ENCODE measurements at regions not wholly inside any gene's neighbourhood (a gene's known extent, or its start where the extent isn't known, plus 50 kb on each side); places are given as distances from the start of the nearest gene placed in this dataset.

- H3K4me2 ChIP-seq (ENCODE audit: extremely low read depth, insufficient read depth, low read length) = no peak overlapping the region
- H3K9ac ChIP-seq (ENCODE audit: insufficient read depth, low read length) = no peak overlapping the region
- no peaks in the 10 kb centered on the region for H3K27me3 ChIP-seq (ENCODE audit: control insufficient read depth, insufficient read depth, low read length)
- no peaks in the 10 kb centered on the region for H3K4me1 ChIP-seq (ENCODE audit: control insufficient read depth, extremely low read depth, insufficient read depth, low read length)
- H3K4me3 ChIP-seq (replicated peaks in 1 of 4; ENCODE audit: control extremely low read depth in 1 of 4, insufficient read depth in 1 of 4, low read depth in 3 of 4, low read length in 4 of 4) = no peak overlapping the region
- H3K27ac ChIP-seq (ENCODE audit: insufficient read depth, low read length) = no peak overlapping the region
- TF ChIP-seq, protein P1, sequence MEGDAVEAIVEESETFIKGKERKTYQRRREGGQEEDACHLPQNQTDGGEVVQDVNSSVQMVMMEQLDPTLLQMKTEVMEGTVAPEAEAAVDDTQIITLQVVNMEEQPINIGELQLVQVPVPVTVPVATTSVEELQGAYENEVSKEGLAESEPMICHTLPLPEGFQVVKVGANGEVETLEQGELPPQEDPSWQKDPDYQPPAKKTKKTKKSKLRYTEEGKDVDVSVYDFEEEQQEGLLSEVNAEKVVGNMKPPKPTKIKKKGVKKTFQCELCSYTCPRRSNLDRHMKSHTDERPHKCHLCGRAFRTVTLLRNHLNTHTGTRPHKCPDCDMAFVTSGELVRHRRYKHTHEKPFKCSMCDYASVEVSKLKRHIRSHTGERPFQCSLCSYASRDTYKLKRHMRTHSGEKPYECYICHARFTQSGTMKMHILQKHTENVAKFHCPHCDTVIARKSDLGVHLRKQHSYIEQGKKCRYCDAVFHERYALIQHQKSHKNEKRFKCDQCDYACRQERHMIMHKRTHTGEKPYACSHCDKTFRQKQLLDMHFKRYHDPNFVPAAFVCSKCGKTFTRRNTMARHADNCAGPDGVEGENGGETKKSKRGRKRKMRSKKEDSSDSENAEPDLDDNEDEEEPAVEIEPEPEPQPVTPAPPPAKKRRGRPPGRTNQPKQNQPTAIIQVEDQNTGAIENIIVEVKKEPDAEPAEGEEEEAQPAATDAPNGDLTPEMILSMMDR (conservative IDR thresholded peaks at IDR 0.05 in 1 of 2, IDR thresholded peaks at IDR 0.05 in 1 of 2; ENCODE audit: low read depth in 1 of 2, low read length in 2 of 2) = no peak
- no peak for TF ChIP-seq EZH2 (IDR thresholded peaks at IDR 0.05; ENCODE audit: low read length, missing control alignments)
- no peak overlapping the region for H2AFZ ChIP-seq (ENCODE audit: low read length)
- no peak for DNase-seq (ENCODE audit: low read depth in 2 of 2)
- H4K20me1 ChIP-seq (ENCODE audit: control insufficient read depth, extremely low read depth, insufficient read depth, low read length) = no peaks in the 10 kb centered on the region
- H3K79me2 ChIP-seq (ENCODE audit: control insufficient read depth, insufficient read depth, low read length) = no peaks in the 10 kb centered on the region
- no peaks in the 10 kb centered on the region for H3K9me3 ChIP-seq (ENCODE audit: control insufficient read depth, insufficient read depth, low read depth, low read length)
- H3K36me3 ChIP-seq (ENCODE audit: control insufficient read depth, insufficient read depth, low read length) = no peaks in the 10 kb centered on the region
Observed at GRCh38 chr11:24084956-24085355, 411.9 kb upstream of the LUZP2 start.

- H3K4me2 ChIP-seq (ENCODE audit: extremely low read depth, insufficient read depth, low read length) = no peak overlapping the region
- no peaks in the 10 kb centered on the region for H4K20me1 ChIP-seq (ENCODE audit: control insufficient read depth, extremely low read depth, insufficient read depth, low read length)
- H3K9ac ChIP-seq (ENCODE audit: insufficient read depth, low read length) = no peak overlapping the region
- H3K79me2 ChIP-seq (ENCODE audit: control insufficient read depth, insufficient read depth, low read length) = no peaks in the 10 kb centered on the region
- H3K27me3 ChIP-seq (ENCODE audit: control insufficient read depth, insufficient read depth, low read length) = no peaks in the 10 kb centered on the region
- no peaks in the 10 kb centered on the region for H3K9me3 ChIP-seq (ENCODE audit: control insufficient read depth, insufficient read depth, low read depth, low read length)
- no peak overlapping the region for H3K27ac ChIP-seq (ENCODE audit: insufficient read depth, low read length)
- TF ChIP-seq, protein P1 (conservative IDR thresholded peaks at IDR 0.05 in 1 of 2, IDR thresholded peaks at IDR 0.05 in 1 of 2; ENCODE audit: low read depth in 1 of 2, low read length in 2 of 2) = no peak
- TF ChIP-seq EZH2 (IDR thresholded peaks at IDR 0.05; ENCODE audit: low read length, missing control alignments) = no peak
- no peak overlapping the region for H3K4me3 ChIP-seq (replicated peaks in 1 of 4; ENCODE audit: control extremely low read depth in 1 of 4, insufficient read depth in 1 of 4, low read depth in 3 of 4, low read length in 4 of 4)
- no peaks in the 10 kb centered on the region for H3K36me3 ChIP-seq (ENCODE audit: control insufficient read depth, insufficient read depth, low read length)
- no peak for DNase-seq (ENCODE audit: low read depth in 2 of 2)
- no peaks in the 10 kb centered on the region for H3K4me1 ChIP-seq (ENCODE audit: control insufficient read depth, extremely low read depth, insufficient read depth, low read length)
- no peak overlapping the region for H2AFZ ChIP-seq (ENCODE audit: low read length)
Observed at GRCh38 chr11:24086921-24087320, 409.9 kb upstream of the LUZP2 start.

GRCh38 chr11:24091594-24091993 lies 405.3 kb upstream of the LUZP2 start:
- Histone ChIP-seq H3K9ac (ENCODE audit: insufficient read depth, low read length) (no peak overlapping the region), H4K20me1 (ENCODE audit: control insufficient read depth, extremely low read depth, insufficient read depth, low read length) (no peaks in the 10 kb centered on the region), H3K36me3 (ENCODE audit: control insufficient read depth, insufficient read depth, low read length) (no peaks in the 10 kb centered on the region), H3K79me2 (ENCODE audit: control insufficient read depth, insufficient read depth, low read length) (no peaks in the 10 kb centered on the region), H2AFZ (ENCODE audit: low read length) (no peak overlapping the region), H3K27ac (ENCODE audit: insufficient read depth, low read length) (no peak overlapping the region), H3K4me1 (ENCODE audit: control insufficient read depth, extremely low read depth, insufficient read depth, low read length) (no peaks in the 10 kb centered on the region), H3K27me3 (ENCODE audit: control insufficient read depth, insufficient read depth, low read length) (no peaks in the 10 kb centered on the region), H3K4me3 (replicated peaks in 1 of 4; ENCODE audit: control extremely low read depth in 1 of 4, insufficient read depth in 1 of 4, low read depth in 3 of 4, low read length in 4 of 4) (no peak overlapping the region), H3K9me3 (ENCODE audit: control insufficient read depth, insufficient read depth, low read depth, low read length) (no peaks in the 10 kb centered on the region), H3K4me2 (ENCODE audit: extremely low read depth, insufficient read depth, low read length) (no peak overlapping the region)
- TF ChIP-seq, protein P1 (conservative IDR thresholded peaks at IDR 0.05 in 1 of 2, IDR thresholded peaks at IDR 0.05 in 1 of 2; ENCODE audit: low read depth in 1 of 2, low read length in 2 of 2) = no peak
- TF ChIP-seq EZH2 (IDR thresholded peaks at IDR 0.05; ENCODE audit: low read length, missing control alignments) = no peak
- no peak for DNase-seq (ENCODE audit: low read depth in 2 of 2)
